GM18499 (cell line): ENCODE measurements at regions not wholly inside any gene's neighbourhood (a gene's known extent, or its start where the extent isn't known, plus 50 kb on each side); places are given as distances from the start of the nearest gene placed in this dataset.

Experiments
- ATAC-seq: cut with Tn5 transposase; IDR thresholded peaks from one replicate; pipeline ENCODE4 v1.9.1; 2021; ENCODE audit warnings: moderate number of reproducible peaks; ENCODE audit not compliant: insufficient read depth, unreplicated experiment

DNA sequence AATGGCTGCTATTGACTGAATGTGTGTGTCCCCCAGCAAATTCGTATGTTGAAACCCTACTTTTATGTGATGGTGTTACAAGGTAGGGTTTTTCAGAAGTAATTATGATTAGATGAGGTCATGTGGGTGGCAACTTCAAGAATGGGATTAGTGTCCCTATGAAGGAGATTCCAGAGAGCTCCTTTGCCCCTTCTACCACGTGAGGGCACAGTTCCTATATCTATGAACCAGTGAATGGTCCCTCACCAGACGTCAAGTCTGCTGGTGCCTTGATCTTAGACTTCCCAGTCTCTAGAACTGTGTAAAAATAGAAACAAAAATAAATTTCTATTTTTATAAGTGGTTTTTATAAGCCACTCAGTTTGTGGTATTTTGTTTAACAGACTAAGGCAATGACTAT lies 1137.6 kb upstream of the IGFBP7 start:
- no peak for ATAC-seq

DNA sequence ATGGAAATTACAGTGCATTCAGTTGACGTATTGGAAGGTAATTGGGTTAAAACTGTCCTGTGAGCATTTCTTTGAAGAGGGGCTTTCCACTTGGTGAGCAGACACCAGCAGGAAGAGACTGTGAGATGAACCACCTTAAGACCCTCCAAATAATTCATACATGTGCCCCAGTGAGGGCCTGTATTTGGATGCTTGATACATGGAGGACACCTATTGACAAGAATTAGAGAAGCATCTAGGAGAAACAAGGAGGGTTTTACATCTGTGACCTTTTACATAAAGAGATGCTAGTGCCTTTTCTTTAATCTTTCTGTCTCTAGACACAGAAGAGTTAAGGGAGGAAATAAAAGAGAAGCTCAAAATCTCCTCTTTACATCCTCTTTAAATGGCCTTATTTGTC lies 1115.3 kb upstream of the IGFBP7 start:
- no peak for ATAC-seq

DNA sequence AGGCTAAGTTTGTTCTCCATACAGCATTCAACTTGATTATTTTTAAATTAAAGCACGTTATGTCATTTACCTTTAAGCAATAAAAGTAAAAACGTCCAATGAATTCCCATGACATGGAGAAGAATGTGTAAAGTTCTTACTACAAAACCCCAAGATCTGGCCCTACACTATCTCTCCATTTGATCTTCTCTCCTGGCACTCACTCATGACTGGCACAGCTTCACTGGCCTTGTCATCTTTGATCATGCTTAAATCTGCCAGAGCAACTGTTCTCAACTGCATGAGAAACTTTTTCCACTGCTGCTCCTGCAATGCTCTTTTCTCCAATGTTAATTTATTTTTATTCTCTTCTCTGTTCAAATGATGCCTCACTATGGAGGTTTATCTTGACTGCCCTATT lies 1109.0 kb upstream of the IGFBP7 start:
- ATAC-seq: no peak

DNA sequence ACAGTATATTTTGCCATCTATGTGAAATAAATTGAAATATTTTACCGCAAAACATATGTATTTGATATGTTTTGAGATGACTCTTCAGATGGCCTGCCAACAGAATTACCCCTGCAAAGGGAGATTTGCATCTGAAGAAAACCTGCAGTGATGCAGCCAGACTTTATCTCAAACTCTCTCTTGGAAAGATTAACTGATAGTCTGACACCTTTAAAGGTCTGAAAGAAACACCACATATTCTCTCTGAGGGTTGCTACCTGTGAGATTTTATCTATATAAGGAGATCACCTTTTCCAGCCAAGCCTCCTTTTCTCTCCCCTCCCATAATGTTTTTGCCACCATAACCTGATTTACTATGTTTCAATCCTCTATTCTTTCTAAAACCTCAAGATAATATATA lies 1106.3 kb upstream of the IGFBP7 start:
- ATAC-seq: no peak

DNA sequence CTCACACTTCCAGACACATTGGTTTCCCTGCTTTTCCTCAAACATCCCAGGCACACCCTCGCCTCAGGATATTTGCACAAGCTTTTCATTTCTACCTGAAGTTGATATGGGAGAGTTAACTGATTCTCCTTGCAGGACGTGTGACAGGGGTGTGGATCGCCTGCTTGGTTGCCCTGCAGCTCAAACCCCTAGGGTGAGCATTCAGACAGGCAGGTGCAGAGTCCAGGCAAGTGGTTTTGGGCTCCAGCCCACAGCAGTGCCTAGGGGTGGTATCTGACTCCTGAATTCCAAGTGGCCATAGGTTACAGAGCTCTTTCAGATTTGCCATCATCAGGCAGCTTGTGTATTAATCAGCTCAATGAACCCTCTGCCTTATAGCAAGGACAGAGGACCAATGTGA lies 1104.2 kb upstream of the IGFBP7 start:
- no peak for ATAC-seq

DNA sequence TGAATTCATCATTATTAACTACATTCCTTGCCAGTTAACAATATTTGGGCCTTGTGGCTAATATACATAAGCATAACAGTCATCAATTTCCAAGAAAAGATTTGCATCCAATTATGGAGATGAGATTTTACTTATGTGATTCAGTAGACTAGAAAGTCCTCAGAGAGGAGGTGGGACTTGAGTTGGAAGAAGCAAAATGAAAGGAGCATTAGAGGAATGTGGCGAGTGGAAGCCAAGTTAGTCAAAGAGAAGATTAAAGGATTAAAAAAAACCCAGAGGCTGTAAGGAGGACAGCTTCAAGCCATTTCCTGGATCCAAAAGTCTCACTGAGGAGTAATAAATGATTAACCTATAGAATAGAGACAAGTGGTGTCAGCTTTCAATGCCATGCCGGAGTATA lies 1099.4 kb upstream of the IGFBP7 start:
- ATAC-seq: no peak

DNA sequence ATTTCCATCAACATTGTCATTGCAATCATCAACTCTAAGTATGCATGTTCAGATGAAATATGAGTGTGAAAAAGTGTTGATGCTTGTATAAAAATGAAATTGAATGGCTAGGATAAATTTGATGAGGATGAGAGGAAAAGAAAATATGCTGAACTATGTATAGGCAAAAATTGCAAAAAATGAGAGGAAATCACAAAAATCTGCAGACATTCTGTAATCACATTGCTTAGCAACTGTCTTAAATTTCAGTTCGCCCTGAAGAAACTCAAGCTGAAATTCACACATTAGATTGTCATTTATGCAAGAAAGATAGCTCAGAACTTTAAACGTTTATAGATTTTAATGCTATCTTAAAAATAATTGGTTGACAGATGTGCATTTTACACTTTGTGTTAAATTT lies 1098.8 kb upstream of the IGFBP7 start:
- ATAC-seq: no peak

DNA sequence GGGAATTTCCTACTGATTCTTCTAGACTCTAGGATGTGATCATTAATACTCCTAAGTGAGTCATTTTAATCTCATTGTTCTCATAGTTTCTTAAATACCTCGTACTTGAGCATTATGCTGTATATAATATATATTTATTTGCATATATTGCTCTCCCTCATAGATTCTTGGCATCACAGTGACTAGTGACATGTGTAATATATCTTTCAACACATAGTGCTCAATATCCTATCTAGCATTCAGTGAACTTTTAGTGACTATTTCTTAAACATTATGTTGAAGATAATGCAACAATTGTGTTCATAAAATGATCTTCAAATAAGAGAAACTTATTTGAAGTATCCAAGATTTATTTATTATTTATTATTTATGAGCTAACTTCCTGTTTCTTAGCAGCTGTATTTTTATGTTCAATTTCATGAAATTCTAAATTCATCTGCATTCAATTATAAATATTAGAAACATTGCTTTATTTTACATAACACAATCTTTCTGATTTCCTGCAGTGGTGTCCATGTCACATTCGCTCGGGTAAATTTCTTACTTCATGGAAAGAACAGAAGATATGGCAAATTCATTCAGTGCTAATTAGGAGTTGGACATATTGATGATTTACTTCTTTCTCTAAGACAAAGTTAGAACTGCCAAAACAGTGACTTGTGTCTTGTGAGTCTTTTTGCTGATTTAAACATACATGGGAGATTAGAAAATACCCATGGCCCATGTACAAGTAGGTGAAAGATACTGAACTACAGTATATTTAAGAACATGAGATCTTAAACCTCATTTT lies 1095.5 kb upstream of the IGFBP7 start:
- no peak for ATAC-seq

DNA sequence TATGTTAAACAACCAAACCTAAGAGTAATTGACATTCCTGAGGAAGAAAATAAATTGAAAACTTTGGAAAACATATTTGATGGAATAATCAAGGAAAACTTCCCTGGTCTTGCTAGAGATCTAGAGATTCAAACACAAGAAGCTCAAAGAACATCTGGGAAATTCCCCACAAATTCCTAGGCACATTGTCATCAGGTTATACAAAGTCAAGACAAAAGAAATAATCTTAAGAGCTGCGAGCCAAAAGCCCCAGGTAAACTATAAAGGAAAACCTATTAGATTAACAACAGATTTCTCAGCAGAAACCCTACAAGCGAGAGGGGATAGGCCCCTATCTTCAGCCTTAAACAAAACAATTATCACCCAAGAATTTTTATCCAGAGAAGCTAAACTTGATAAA lies 1082.0 kb upstream of the IGFBP7 start:
- no peak for ATAC-seq

DNA sequence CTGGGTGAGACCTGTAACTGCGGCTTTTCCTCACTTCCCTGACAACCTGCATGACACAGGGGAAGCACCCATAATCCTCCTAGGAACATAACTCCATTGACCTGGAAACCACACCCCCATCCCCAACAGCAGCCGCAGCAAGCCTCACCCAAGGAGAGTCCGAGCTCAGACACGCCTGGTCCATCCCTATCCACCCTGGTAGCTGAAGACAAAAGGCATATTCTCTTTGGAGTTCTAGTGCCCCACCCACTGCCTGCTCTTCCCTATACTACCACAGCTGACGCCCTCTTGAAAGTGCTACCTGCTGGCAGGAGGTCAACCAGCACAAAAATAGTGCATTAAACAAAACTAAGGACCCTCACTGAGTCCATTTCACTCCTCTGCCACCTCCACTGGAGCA lies 1080.9 kb upstream of the IGFBP7 start:
- no peak for ATAC-seq

DNA sequence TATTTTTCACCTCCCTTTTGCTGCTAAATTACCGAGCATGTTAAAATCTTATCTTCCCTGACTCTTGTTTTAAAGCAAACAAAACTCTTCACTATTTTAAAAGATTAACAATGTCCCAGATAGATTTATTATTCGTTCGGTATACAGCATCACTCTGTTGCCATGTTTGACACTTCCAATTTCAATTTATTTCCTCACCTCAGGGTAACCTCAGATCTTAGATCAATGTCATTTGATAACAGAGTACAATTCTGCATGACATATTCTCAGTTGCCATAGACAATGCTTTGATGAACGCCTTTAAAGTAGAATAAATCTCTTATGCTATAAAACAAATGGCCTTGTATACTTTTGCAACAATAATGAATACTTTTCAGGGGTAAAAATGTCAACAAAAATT lies 1078.1 kb upstream of the IGFBP7 start:
- no peak for ATAC-seq

DNA sequence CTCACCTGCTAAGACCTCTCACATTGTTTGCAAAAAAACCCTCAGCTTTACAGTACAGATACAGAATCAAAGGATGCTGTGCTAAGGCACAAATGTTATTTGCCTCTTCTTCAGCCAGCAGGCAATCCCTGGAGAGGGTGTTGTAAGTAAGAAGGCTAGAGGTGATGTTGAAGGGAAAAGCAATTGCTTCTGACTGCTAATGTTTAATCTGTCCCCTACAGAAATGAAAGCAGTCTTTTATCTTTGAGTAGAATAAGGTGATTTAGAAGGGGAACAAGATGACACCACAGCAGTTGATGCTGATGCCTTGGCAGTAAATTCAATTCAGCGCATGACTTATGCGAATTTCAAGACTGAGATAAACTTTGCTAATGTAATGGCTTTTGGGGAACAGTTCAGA lies 1064.8 kb upstream of the IGFBP7 start:
- ATAC-seq: no peak

DNA sequence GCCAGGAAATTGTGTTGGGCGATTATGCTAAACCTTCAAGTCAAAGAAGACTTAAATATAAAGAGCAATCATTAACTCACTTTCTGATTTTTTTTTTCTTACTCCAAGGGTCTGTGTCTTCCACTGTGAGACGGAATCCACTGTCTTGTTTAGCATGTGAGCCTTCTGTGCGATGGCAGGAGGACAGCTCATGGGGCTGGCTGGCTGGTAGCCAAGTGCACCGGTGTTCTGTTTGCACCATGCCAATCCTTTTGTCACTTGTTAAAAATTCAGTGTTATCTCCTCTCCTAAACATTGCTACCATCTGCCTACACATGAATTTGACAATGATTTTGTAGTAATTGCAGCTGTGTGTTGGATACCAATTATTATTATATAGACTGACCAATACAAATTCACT lies 1056.3 kb upstream of the IGFBP7 start:
- ATAC-seq: no peak

DNA sequence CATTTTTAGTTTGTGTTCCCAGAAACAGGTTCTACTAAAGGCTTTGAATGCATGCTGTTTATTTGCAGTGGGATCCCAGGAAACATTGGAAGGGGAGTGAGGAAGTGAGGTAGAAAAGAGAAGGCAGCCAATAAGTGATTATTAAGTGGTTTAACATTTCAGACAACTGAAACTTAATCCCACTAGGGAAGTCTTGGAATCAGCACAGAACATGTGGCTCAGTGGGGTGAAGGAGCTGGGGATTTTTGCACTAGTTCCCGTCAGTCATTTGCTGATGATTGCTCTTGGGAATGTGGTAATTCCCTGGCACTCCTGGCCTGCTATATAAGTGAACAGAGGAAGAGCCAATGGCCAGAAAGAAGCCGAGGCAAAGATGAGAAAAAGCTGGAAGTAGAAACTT lies 1053.0 kb upstream of the IGFBP7 start:
- no peak for ATAC-seq

DNA sequence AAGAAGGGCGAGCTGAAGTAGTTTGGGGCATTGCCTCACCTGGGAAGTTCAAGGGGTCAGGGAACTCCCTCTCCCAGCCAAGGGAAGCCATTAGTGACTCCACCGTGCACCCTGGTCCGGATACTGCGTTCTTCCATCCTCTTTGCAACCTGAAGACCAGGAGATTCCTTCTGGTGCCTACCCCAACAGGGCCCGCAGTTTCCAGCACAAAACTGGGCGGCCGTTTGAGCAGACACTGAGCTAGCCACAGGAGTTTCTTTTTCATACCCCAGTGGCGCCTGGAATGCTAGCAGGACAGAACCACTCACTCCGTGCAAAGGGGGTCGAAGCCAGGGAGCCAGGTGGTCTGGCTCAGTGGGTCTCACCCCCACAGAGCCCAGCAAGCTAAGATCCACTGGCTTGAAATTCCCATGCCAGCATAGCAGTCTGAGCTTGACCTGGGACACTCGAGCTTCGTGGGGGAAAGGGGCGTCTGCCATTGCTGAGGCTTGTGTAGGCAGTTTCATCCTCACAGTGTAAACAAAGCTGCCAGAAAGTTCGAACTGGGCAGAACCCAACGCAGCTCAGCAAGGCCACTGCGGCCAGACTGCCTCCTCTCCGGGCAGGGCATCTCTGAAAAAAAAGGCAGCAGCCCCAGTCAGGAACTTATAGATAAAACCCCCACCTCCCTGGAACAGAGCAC lies 1039.4 kb upstream of the IGFBP7 start:
- no peak for ATAC-seq

DNA sequence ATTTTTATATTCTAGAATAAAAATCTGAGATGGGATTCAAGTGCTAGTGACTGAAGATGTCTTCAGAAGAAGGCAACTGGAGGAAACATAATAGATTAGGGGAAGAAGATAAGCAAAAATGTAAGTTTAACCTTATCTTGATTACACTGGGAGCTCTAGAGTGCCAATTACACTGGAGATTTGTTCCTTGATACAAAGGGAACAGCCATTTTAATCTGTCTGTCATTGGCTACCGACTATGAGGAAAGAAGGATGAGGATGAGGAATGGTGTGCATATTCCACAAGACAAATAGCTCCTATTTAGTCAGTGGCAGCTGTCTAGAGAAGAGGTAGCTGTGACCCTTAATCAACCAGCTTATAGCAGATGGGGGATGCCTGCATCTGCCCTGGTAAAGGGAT lies 1034.5 kb upstream of the IGFBP7 start:
- no peak for ATAC-seq

DNA sequence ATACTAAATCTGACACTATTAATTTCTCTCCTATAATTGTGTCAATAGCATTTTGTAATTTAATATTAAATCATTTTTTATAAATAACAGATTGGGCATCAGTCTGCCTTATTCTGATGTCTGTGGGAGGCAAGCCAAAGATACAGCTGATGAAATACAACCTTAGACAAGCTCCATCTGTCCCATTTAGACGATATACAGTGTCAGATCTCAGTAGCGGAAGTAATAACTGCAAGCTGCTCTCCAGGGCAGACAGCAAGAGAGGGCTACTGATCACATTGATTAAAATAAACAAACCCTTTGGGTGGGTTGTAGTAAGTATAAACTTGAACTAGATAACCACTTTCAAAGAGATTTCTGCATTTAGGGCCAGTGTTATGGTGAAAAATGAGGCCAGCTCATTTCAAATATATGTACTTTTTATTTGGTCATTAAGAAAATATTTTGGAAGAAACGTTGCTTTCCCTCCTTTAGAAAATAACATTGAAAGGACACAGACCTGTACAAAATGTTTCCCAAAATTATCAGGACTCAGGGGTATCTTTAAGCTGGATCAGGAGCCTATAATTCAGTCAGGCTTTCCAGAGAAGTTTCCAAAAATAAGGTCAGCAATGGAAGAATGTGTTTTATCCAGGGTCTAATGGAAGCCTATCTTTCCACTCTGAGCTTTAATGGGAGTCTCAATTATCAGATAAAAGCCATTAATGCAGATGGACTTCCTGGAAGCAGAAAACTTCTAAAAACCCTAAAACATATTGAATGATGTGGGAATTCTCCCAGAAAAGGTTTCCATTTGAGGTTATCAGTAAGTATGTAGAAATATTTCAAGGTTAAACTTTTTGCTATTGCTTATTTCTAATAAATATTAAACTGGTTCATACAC lies 1028.8 kb upstream of the IGFBP7 start:
- ATAC-seq: no peak

DNA sequence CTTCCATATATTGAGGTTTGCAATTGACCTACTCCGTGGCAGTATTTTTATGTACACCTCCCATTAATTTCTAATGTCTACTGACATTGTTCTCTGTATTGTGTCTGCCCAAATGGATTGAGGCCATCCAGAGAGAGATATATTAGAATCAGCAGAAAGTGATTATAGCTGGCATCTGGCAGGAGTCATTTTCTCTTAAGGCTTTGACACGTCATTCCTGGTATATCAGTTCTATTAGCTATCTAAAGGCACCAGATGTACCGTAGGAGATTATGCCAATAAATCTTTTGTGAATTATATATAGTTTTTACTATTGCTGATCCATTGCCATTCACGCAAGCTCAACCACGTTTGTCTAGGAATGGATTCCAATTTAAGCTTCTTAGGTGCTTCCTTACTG lies 1026.4 kb upstream of the IGFBP7 start:
- ATAC-seq: no peak

DNA sequence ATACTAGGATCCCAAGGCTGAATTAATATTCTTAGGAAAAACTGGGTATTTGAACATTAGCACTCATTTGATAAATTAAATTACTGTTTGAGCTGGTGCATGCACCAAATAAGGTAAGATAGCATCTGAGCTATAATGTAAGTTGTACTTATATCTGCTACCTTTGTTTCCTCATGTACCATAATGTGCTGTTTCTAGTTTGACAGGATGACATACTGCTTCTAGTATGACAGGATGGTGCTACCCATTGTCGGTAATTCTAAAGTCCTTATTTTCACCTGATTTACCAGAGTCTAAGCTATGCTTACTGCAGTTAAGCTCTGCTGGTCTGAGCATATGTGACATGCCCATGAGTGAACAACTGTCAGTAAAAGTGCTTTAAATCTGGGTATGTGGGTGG lies 1017.5 kb upstream of the IGFBP7 start:
- no peak for ATAC-seq

DNA sequence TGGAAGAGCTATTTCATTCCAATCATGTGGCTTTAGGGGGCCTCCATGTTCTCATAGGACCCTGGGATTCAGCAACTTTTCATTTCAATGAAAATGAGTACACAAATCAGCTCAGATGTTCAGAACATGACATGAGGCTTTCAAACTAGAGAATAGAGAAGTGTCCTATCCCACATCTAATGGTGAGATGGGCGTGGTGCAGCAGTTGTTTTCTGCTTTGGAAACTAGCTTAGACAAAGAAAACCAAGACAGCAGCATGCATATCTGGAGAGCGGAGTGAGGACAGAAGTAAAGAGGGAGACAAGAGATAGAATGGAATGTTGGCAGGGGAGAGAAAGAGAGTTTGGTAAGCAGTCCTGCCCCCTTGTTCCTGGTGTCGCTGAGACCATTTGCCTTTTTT lies 1009.1 kb upstream of the IGFBP7 start:
- ATAC-seq: no peak

DNA sequence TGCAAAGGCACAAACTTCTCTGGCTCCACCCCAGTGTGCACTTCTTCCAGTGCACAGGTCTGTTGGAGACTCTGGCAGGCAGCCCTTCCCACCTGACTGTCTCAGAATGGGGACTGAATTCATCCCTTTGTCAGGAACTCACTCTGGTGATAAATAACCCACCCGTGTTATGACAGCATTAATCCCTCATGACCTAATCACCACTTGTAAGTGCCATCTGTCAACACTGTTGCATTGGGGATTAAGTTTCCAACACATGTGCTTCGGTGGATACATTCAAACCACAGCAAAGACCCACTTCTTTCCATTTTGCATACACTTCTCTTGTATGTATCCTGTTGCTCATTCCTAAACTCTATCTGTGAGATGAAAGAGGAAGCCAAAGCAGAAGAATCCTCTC lies 1002.9 kb upstream of the IGFBP7 start:
- ATAC-seq: no peak
